ENCODE measurements at regions not wholly inside any gene's neighbourhood (a gene's known extent, or its start where the extent isn't known, plus 50 kb on each side); places are given as distances from the start of the nearest gene placed in this dataset.
"Not testable (repeated sequence)": the region's sequence is repeated elsewhere in the genome, so short reads cannot be mapped to it uniquely, and the experiment has no call there.

DNA sequence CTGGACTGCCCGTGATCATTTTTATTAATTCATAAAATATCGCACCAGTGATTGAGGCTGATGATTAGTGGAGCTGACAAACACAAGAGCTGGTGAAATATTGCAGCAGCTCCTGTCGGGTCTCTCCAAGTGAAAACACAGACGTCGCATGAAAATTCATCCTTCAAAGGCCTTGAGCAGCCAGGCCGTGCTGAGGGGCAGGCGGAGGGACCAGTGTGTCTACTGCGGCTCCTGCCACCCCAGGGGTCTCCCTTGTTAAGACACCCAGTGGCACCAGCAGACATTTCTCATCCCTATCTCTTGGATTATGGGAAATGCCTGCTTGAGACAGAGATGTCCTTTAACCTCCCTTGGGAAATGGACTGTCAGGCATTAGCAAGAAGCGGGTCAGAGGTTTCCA is 289.4 kb upstream of the TLE3 start:
- no peak for DNase-seq

- DNase-seq = no peak
Measured at GRCh38 chr15:70385711-70386110, 288.0 kb upstream of the TLE3 start.

GRCh38 chr15:70385052-70385451 is 287.3 kb upstream of the TLE3 start:
- DNase-seq = no peak

DNA sequence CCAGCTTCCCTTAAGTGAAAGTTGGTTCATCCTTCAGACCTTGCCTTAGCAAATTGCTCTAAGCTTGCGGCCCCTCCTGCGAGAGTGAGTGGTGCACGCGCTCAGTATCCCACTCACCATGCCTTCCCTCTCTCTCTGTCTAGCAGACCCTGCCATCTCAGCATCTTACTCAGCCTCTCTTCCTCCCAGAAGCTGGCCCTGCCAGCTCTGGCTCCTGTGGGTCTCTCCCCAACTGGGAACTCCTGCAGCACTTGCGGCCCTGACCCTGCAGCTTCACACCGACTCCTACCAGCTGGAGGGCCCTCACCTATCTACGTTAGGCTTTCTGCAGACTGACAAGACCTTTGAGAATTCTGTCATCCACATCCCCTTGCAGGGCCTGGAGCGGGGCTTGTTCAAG is 286.1 kb upstream of the TLE3 start:
- no peak for DNase-seq

DNA sequence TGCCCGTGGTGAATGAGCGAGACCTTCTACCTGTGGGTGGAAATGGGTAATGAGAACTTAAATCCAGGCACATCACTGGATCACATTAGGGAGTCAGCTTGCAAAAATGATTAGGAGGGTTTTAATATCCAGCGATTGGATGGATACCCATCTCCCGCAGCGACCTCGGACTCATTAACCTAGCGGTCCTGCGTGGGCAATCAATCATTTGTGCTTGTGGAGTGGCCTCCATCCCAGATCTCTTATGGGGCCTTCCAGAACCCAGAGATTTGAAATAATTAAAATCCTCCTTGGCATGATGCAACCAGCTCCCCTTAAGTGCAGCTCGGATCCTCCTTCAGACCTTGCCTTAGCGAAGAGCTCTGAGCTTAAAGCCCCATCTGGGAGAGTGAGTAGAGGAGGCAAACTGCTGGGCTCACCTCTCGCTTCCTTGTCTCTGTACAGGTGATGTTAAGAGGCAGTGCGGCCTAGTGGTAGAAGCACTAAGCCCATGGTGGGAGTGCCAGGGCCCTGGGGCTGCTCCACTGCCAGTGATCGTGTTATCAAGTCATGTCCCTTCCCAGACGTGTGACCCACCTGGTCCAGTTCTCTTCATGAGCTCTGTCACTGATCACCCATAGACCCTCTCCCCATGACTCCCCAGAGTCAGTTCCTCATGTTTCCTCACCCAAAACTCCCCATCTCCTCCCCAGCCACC is 285.2 kb upstream of the TLE3 start:
- DNase-seq = no peak

GRCh38 chr15:70382009-70382749 is 284.5 kb upstream of the TLE3 start:
- no peak for DNase-seq

DNA sequence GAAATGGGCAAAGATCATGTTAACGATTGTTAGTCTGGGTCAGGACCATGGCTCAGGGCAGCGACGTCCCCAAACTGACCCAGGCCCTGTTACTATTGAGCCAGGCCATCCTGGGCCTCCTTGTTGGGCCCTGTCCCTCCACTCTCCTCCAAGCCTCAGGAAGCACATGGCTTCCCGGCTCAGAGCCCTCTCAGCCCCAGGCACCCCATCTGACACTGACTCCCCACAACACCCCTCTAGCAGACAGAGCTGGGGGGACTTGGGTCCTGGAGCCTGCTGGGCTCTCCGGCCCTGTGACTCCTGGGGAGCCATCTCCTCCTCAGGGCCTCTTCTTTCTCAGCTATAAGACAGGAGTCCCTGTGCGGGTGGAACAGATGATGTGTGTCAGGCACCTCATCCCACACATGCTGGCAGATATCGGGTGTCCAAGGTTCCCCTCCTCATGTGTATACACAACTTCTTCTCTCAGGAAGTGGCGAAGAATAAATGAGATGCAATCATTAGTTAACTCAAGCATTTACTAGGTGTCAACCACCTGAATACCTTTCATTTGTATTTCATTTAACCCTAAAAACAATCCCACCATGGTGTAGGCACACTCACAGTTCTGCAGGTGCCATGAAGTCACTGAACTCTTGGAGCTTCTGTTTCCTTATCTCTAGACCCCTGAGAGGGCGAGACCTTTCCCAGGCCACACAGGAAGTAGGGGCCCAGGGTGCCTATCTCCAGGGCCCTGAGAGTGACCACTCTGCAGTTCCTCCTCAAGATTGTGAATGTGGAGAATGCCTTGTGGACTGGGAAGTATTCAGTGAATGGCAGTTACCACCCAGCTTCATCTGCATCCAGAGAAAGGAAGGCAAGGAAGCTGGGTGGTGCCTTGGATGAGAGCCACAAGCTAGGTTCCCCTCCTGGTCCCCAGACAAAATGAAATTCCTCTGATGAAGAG is 282.5 kb upstream of the TLE3 start:
- no peak for DNase-seq

- DNase-seq = no peak
Measured at GRCh38 chr15:70379134-70379533, 281.4 kb upstream of the TLE3 start.

DNA sequence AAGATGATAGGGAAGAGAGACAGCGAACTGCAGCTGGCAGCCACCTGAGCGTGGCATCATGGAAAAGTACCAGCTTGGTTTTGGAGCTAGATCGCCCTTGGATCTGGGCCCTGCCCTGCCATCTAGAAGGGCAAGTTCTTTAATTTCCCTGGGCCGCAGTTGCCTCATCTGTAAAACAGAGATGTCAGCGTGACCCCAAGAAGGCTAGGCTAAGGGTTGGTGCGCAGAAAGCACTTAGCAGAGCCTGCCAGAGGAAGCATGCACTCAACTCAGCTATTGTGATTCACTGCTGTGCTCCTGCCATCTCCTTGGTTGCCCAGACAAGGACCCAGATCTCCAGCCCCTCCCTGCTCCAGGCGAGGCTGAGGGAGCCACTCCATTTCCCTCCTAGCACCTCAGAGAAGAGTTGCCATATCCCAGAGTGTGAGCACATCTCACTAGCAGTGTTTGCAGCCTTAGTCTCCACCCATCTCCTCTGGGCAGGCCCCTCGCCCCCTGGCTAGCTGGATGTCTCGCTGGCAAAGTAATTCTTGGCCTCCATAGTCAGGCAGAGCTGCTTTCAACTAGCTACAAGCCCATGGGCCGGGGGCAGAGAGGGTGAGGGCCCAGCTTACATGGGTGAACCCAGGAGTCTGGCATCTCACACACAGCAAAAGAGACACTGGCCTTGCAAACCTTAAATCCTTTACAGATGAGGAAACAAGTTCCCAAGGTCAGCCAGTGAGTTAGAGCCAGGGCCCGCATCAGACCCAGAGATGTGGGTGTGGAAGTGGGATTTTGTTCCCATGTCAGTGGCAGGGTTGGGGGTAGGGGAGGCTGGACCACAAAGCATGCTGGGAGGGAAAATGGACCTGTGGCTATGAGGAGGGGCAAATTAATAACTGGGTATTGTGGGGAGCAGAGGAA is 280.7 kb upstream of the TLE3 start:
- DNase-seq = no peak

GRCh38 chr15:70376929-70377691 is 279.4 kb upstream of the TLE3 start:
- no peak for DNase-seq

- no peak for DNase-seq
Measured at GRCh38 chr15:70376031-70376928, 278.6 kb upstream of the TLE3 start.

GRCh38 chr15:70375586-70375985 is 277.9 kb upstream of the TLE3 start:
- DNase-seq = no peak

DNA sequence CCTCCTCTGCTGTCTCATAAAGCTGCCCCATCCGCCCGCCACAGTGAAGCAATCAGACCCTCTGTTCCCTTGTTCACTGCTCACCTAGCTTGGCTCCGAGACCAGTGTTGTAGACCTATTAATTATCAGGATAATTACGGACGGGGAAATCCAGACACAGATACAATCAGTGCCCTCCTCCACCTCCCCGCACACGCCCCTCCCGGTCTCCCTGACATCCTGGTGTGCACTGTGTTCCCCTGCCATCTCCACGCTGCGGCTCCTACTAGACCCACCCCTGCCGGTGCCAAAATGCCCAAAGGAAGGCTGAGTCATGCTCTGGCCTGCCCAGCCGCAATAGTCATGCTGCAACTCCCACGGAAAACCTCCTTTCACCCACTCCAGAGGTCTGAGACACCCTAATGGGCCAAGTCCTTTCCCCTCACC is 277.3 kb upstream of the TLE3 start:
- no peak for DNase-seq

DNA sequence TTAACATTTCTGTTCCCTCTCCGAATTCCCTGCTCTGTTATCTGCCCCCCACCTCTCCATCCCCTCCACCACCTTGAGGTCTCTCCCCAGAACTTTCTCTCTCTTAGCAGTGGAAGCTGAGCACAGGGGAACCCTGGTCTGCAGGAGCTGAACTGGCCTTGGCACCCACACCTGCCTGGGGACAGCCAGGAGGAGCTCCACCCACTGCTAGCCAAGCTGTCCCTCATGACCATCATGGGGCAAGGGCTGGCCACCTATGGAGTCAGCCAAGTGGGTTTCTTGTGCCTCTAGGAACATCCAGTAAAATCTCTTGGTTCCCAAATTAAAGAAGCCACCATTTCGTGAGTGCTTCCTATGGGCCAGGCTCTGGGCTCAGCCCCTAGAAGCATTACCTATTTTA is 276.4 kb upstream of the TLE3 start:
- DNase-seq = no peak

GRCh38 chr15:70373439-70373838 is 275.7 kb upstream of the TLE3 start:
- not testable (repeated sequence) for DNase-seq

DNA sequence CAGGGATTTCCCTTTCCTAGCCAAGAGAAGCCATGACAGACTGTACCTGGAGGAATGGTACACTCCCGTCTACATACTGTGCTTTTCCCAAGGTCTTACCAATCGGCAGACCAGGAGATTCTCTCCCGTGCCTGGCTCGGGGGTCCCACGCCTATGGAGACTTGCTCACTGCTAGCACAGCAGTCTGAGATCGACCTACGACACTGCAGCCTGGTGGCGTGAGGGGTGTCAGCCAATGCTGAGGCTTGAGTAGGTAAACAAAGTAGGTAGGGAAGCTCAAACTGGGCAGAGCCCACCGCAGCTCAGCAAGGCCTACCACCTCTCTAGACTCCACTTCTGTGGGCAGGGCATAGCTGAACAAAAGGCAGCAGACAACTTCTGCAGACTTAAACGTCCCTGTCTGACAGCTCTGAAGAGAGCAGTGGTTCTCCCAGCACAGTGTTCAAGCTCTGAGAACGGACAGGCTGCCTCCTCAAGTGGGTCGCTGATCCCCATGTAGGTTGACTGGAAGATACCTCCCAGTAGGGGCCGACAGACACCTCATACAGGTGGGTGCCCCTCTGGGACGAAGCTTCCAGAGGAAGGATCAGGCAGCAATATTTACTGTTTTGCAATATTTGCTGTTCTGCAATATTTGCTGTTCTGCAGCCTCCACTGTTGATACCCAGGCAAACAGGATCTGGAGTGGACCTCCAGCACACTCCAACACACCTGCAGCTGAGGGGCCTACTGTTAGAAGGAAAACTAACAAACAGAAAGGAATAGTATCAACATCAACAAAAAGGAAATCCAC is 270.4 kb upstream of the TLE3 start:
- not testable (repeated sequence) for DNase-seq

DNA sequence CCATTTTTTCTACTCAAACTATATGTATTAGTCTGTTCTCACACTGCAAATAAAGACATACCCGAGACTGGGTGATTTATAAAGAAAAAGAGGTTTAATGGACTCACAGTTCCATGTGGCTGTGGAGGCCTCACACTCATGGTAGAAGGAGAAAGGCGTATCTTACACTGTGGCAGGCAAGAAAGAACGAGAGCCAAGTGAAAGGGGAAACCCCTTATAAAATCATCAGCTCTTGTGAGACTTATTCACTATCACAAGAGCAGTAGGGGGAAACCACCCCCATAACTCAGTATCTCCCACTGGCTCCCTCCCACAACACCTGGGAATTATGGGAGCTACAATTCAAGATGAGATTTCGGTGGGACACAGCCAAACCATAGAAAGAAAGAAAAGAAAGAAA is 266.3 kb upstream of the TLE3 start:
- DNase-seq = not testable (repeated sequence)

DNA sequence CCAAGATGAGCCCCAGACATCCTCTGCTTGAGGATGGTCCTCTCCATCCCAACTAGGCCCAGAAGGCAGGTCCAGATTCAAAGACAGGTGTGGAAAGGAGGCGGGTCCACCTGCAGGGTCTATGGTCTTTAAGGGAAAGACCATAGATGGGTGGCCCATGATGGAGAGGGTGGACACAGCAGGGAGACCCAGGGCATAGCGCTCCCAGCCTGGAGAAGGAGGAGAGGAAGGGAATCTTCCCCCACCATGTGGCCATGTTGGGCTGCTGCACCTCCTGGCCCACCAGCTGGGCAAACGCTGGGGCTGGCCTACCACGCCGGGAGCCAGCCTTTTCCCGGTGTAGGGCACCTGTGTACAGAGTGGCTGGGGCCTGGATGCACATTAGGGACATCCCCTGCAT is 265.2 kb upstream of the TLE3 start:
- DNase-seq = no peak

- no peak for DNase-seq
Measured at GRCh38 chr15:70362350-70362749, 264.6 kb upstream of the TLE3 start.

GRCh38 chr15:70361891-70362290 is 264.2 kb upstream of the TLE3 start:
- no peak for DNase-seq

Data from NCI-H2029 (cell line).